MG63 (cell line): ENCODE measurements at regions not wholly inside any gene's neighbourhood (a gene's known extent, or its start where the extent isn't known, plus 50 kb on each side); places are given as distances from the start of the nearest gene placed in this dataset.

Experiments used
- DNase-seq: peaks from one replicate; pipeline ENCODE4 v3.0.0-alpha.2; 2020
- H3K27me3 ChIP-seq: fragments of 250-450 bp; sonication (Bioruptor Pico); 2 replicates; pipeline ENCODE4 v1.5.1; 2020; ENCODE audit warnings: mild to moderate bottlenecking, moderate library complexity
- H3K36me3 ChIP-seq: fragments of 250-450 bp; sonication (Bioruptor Pico); 2 replicates; pipeline ENCODE4 v1.5.1; 2020; ENCODE audit warnings: mild to moderate bottlenecking, moderate library complexity
- H3K4me3 ChIP-seq: fragments of 250-450 bp; sonication (Bioruptor Pico); 2 replicates; pipeline ENCODE4 v1.5.1; 2020; ENCODE audit warnings: mild to moderate bottlenecking, moderate library complexity
- H3K9me3 ChIP-seq: fragments of 250-450 bp; sonication (Bioruptor Pico); 2 replicates; pipeline ENCODE4 v1.5.1; 2020; ENCODE audit warnings: mild to moderate bottlenecking, moderate library complexity

GRCh38 chr11:70816156-70816678, 417.9 kb downstream of the CTTN start:
- H3K36me3 ChIP-seq: no peaks in the 10 kb centered on the region
- no peak overlapping the region for H3K4me3 ChIP-seq
- H3K9me3 ChIP-seq: no peaks in the 10 kb centered on the region
- H3K27me3 ChIP-seq: no peaks in the 10 kb centered on the region
- DNase-seq: no peak

GRCh38 chr11:70818351-70818750, 420.0 kb downstream of the CTTN start:
- no peaks in the 10 kb centered on the region for H3K36me3 ChIP-seq
- no peaks in the 10 kb centered on the region for H3K9me3 ChIP-seq
- H3K27me3 ChIP-seq: no peaks in the 10 kb centered on the region
- DNase-seq: no peak
- no peak overlapping the region for H3K4me3 ChIP-seq

DNA sequence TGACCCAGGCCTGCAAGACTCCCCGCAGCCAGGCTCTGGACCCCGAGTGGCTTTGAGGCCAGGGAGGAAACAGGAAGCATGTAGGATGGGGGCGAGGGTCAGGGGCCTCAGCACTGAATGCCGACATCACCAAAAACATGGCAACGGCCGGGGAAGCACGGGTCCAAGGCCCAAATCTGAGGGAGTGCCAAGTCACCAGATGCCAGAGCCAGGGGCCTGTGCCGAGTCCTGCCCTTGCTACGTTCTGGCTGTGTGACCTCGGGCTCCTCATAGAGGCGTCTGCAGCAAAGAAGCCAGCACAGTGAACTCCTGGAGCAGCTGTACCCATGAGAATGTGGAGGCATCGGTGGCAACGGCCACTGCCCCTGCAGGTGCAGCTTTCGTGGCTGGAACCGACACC, 420.7 kb downstream of the CTTN start:
- Histone ChIP-seq H3K9me3 (no peaks in the 10 kb centered on the region), H3K4me3 (no peak overlapping the region), H3K36me3 (no peaks in the 10 kb centered on the region), H3K27me3 (no peaks in the 10 kb centered on the region)
- DNase-seq: no peak

DNA sequence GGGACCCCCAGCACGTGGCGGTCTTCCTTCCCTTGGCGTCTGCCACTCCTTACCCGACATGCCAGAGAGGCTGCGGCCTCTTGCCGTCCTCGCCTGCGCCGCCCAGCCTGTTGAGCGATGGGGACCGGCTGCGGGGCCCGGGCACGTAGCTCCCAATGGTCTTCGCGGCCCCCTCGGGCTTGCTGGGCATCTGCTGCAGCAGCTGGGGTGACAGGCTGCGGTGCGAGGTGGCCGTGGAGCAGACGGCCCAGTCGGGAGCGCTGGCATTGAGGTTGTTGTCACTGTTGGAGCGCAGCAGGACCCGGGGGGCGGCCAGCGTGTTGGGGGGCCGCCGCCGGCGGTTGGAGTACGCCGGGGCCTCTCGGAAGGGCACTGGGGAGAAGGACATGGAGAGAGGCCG, 422.0 kb downstream of the CTTN start:
- Histone ChIP-seq H3K27me3 (peaks cover 3% of the 10 kb centered on the region), H3K36me3 (no peaks in the 10 kb centered on the region), H3K9me3 (no peaks in the 10 kb centered on the region), H3K4me3 (no peak overlapping the region)
- no peak for DNase-seq

DNA sequence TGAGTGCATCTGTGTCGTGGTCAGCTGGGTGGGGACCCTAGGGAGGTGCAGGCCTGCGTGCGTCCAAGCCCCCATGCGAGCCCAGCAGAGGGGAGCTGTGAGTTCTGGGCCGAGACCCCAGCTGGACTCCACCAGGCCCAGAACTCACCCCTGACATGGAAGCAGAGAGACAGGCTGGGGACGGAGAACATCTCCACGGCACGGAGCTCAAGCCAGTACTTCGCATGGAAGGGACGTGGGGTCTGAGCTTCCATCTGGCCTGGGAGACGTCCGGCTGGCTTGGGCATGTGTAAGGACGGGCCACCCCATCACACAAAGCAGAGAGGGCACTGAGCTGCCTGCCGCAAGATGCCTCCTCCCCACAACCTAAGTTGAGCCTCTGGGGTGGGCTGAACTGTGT, 422.4 kb downstream of the CTTN start:
- Histone ChIP-seq H3K4me3 (no peak overlapping the region), H3K36me3 (no peaks in the 10 kb centered on the region), H3K9me3 (no peaks in the 10 kb centered on the region), H3K27me3 (peaks cover 4% of the 10 kb centered on the region)
- DNase-seq: no peak

GRCh38 chr11:70823771-70824170, 425.4 kb downstream of the CTTN start:
- H3K27me3 ChIP-seq: peaks cover 14% of the 10 kb centered on the region
- no peaks in the 10 kb centered on the region for H3K36me3 ChIP-seq
- DNase-seq: no peak
- no peak overlapping the region for H3K4me3 ChIP-seq
- H3K9me3 ChIP-seq: no peaks in the 10 kb centered on the region

DNA sequence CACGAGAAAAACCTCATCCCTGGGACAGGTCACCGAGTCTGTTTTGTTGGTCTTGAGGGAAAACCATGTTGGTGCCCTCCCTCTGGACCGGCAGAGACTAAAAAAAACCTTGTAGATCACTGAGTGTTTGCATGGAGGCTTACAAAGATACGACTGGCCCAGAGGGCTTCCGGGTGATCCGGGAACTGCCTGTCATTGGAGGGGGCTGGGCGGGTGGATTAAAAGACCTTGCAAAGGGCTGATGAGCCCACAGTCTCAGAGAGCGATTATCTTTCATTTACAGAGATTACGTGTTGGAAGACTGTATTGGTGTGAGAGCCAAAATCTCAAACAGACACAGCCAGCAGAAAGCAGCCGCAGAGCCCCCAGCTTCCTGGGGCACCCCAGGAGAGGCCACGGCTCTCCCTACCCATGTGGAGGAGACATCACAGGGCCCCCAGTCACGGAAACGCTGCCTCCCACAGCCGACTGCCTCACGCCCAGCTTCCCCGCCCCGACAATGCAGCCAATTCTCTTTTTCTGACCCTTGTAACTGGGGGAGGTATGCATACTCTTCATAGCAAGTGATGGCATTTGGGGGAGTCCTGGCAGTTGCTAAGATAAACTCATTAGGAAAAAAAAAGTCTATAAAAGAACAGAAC, 426.4 kb downstream of the CTTN start:
- no peak overlapping the region for H3K4me3 ChIP-seq
- no peaks in the 10 kb centered on the region for H3K9me3 ChIP-seq
- H3K36me3 ChIP-seq: no peaks in the 10 kb centered on the region
- H3K27me3 ChIP-seq: peaks cover 14% of the 10 kb centered on the region
- DNase-seq: no peak

- Histone ChIP-seq H3K27me3 (peaks cover 14% of the 10 kb centered on the region), H3K36me3 (no peaks in the 10 kb centered on the region), H3K4me3 (no peak overlapping the region), H3K9me3 (no peaks in the 10 kb centered on the region)
- DNase-seq: no peak
Measured at GRCh38 chr11:70825893-70826540, 426.4 kb downstream of the SHANK2 start.

DNA sequence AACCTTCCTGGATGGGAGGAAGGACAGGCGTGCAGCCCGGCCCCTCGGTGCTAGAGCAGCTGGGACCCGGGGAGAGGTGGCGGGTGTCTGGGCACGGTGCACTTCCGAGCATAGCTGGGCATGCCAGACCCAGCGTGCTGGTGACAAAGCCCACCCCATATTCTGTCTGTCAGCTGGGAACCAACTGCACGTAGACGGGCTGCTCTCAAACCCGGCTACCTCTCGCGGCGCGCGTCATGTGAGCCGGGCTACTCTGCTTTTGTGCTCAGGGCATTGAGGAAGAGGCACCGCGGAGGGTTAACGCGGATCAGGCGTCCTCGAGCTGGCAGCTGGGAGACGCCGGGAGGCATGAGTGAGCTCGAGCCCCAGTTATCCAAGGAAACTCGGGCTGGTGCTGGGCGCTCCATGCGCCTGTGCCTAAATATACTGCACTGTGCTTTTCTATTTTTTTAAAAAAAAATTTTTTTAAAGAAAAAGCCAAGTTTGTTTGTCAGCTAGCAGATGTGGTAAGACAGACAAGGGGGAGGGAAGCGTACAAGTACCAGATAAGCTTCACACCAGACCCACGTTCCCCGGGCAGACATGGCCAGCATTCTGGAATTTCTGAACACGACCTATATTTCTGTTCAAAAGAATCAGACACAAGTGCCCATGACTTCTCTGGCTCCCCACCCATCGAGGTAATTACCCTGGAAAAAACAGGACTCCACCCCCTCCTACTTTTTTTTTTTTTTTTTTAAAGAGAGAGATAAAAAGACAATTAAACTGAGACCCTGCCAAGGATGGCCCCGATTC, 425.6 kb downstream of the SHANK2 start:
- peaks cover 14% of the 10 kb centered on the region for H3K27me3 ChIP-seq
- DNase-seq: no peak
- no peaks in the 10 kb centered on the region for H3K9me3 ChIP-seq
- H3K4me3 ChIP-seq: no peak overlapping the region
- H3K36me3 ChIP-seq: no peaks in the 10 kb centered on the region

DNA sequence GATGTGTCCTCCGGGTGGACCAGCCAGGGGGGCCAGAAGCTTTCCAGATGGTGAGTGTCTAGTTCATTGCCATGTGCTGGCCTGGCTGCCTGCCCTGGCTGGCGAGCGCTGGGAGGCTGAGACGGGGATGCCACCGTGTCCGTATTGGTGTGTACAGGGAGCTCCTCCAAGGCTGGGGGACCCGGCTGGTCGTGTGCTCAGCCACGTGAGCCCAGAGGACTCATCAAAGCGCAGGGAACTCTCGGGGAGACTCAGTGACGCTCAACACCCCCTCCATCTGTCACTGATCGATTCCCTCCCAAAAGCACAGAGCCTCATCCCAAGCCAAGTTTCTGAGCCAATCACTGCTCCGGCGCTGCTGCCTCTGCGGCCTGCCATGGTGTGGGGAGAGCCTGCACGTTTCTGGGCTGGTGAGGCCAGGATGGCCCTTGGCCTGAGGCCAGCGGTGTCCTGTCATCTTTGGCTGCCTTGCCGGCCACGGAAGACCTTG, 423.7 kb downstream of the SHANK2 start:
- DNase-seq: no peak
- Histone ChIP-seq H3K4me3 (no peak overlapping the region), H3K9me3 (no peaks in the 10 kb centered on the region), H3K27me3 (peaks cover 14% of the 10 kb centered on the region), H3K36me3 (no peaks in the 10 kb centered on the region)

DNA sequence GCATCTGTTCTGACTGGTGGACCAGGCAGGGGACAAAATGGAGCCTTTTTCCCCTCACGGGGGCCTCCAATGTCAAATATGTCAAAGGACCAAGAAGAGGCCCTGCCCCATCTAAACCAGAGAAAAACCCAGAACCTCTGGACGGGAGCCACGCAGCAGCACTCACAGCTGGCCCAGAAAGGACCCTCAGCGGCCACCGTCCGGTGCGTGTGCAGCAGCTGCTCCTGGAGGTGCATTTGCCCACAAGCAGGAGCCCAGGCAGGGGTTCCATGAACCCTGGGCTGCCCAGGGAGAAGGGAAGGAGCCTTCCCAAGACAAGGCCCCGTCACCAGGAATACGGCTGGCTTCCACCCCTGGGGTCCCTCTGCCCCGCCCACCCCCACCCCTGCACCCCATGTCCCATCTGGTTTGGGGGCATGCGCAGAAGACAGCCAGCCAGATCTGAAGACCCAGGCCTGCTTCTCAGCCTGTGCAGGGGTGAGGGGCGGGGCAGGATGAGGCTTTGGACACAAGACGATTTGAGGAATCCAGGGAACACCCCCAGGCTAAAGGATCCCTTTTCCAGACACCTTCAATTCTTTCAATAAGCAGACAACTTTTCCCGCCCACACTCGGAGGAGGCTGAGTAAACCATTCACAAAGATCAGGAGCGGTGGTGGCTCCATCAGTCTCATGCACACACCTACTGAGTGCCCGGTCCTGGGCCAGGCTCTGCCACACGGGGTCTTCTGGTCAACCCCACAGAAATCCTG, 423.1 kb downstream of the SHANK2 start:
- Histone ChIP-seq H3K27me3 (peaks cover 14% of the 10 kb centered on the region), H3K9me3 (no peaks in the 10 kb centered on the region), H3K36me3 (no peaks in the 10 kb centered on the region), H3K4me3 (no peak overlapping the region)
- no peak for DNase-seq

DNA sequence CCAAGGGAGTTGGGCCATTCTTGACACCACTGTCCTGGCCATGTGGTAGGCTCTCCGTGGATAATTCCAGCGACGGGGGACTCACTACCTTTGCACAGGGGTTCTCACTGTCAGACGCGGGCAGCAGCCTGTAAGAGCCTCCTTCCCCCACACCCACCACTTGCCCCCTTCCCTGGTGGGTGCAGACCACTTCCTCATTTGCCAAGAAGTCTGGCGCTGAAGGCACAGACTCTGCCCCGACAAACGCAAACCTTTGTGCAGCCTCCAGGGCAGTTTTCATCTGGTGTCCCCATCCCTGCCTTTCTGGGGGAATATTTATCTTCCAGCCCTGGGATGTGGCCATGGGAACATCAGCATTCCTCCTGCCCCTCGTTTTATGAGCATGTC, 422.5 kb downstream of the SHANK2 start:
- H3K4me3 ChIP-seq: no peak overlapping the region
- DNase-seq: no peak
- H3K27me3 ChIP-seq: peaks cover 14% of the 10 kb centered on the region
- no peaks in the 10 kb centered on the region for H3K36me3 ChIP-seq
- no peaks in the 10 kb centered on the region for H3K9me3 ChIP-seq

DNA sequence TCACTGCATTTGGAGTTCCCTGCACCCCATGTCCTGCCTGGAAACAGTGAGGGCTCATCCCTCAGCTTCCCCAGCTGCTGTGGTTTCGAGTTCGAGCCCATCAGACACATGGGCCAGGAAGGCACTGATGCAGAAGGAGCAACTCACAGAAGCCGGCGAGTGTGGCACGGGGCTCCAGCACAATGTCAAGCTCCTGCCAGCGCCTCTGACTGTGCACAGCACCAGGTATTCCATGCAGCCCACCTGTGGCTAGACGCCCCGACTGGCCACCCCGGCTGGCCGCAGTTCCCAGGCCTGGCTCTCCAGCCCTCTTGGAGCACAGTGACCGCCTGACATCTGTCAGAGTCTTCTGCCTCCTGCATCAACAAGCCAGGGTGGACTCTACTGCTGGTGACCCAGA, 419.4 kb downstream of the SHANK2 start:
- H3K27me3 ChIP-seq: no peaks in the 10 kb centered on the region
- H3K36me3 ChIP-seq: no peaks in the 10 kb centered on the region
- H3K9me3 ChIP-seq: no peaks in the 10 kb centered on the region
- DNase-seq: no peak
- H3K4me3 ChIP-seq: no peak overlapping the region

DNA sequence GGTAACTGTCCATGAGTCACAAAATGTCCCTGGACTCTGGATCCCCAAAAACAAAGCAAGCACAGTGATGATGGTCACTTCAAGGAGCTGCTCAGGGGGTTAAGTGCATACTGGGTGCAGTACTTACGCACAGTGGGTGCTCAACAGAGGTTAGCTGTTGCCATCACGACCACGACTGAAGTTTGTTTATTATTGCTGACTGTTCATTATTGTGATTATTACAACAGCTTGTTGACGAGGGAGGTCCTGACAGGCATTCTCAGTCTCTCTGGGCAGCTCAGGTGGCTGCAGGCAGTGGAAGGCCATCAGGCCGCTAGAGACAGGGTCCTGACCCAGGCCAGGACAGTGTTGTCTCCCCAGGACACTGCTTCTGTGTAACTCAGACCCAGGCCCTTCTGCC, 418.8 kb downstream of the SHANK2 start:
- Histone ChIP-seq H3K9me3 (no peaks in the 10 kb centered on the region), H3K27me3 (no peaks in the 10 kb centered on the region), H3K36me3 (no peaks in the 10 kb centered on the region), H3K4me3 (no peak overlapping the region)
- no peak for DNase-seq

- Histone ChIP-seq H3K27me3 (no peaks in the 10 kb centered on the region), H3K36me3 (no peaks in the 10 kb centered on the region), H3K4me3 (no peak overlapping the region), H3K9me3 (no peaks in the 10 kb centered on the region)
- DNase-seq: no peak
Measured at GRCh38 chr11:70834277-70834940, 418.0 kb downstream of the SHANK2 start.

DNA sequence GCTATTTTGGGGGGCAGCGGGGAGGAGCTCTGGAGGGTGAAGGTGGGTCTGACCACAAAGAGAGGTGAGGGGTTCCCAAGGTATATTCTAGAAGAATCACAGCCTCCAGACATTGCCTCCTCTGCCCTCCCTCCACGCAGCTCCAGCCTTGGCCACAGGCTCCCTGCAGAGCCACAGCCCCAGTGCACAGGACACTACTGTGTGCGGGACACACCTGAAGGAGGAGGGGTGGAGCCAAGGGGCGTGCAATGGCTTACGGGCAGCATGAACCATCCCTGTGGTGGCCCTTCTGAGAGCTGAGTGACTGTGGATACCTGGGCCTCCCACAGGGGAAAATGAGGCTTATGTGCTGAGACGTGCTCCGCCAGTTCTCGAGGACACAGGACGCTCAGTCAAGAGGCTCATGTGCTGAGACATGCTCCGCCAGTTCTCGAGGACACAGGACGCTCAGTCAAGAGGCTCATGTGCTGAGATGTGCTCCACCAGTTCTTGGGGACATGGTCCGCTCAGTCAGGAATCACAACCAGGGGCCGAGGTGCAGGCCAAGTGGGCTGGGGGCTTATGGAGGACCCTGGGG, 417.3 kb downstream of the SHANK2 start:
- H3K4me3 ChIP-seq: no peak overlapping the region
- no peaks in the 10 kb centered on the region for H3K9me3 ChIP-seq
- H3K27me3 ChIP-seq: no peaks in the 10 kb centered on the region
- H3K36me3 ChIP-seq: no peaks in the 10 kb centered on the region
- no peak for DNase-seq
